B cell (primary cell): ENCODE measurements at regions not wholly inside any gene's neighbourhood (a gene's known extent, or its start where the extent isn't known, plus 50 kb on each side); places are given as distances from the start of the nearest gene placed in this dataset.

ENCODE experiments used
- ATAC-seq: fragments of 200-7000 bp; cut with Tn5 transposase; one replicate; pipeline ENCODE4 v1.10.0; 2021; ENCODE audit warnings: low read depth, mild to moderate bottlenecking, moderate number of reproducible peaks, moderate library complexity
- CTCF ChIA-PET: fragments of 350-600 bp; sonication (Branson Sonifier 250); formaldehyde crosslinking; loops from one replicate; lab custom pipeline; 2021; ENCODE audit warnings: antibody characterized with exemption, inconsistent platforms; lab: Charles Lee
- POLR2A ChIA-PET: fragments of 350-600 bp; sonication (Branson Sonifier 250); formaldehyde crosslinking; loops from one replicate; lab custom pipeline; 2021; ENCODE audit warnings: antibody characterized with exemption; lab: Charles Lee
- DNase-seq: peaks from one replicate; pipeline ENCODE4 v3.0.0; 2013
- H2AFZ ChIP-seq: 2 replicates; pipeline ENCODE4 v1.6.1; 2012; ENCODE audit warnings: mild to moderate bottlenecking, low read depth, low read length; ENCODE audit not compliant: insufficient read depth, poor library complexity, severe bottlenecking
- H3K27ac ChIP-seq, 2 donors: 1 replicate in 1 of 2; 2 replicates in 1 of 2; pipeline ENCODE4 v1.5.1; 2012 to 2013; ENCODE audit warnings: low read length in 2 of 2, mild to moderate bottlenecking in 2 of 2, moderate library complexity in 1 of 2
- H3K27me3 ChIP-seq, 4 experiments: fragments of 200-600 bp in 1 of 4; sonication (generic) in 1 of 4; replicated peaks in 1 of 4; 1 replicate in 2 of 4; 2 replicates in 2 of 4; pipeline versions ENCODE4 v1.6.1 to v1.7.0; 2013 to 2016; ENCODE audit warnings: low read length in 3 of 4, mild to moderate bottlenecking in 2 of 4, mixed read lengths in 1 of 4, moderate library complexity in 1 of 4; ENCODE audit not compliant: insufficient read depth in 4 of 4, control insufficient read depth in 3 of 4; ENCODE audit errors: control extremely low read depth in 1 of 4
- H3K36me3 ChIP-seq, 2 experiments: replicated peaks in 1 of 2; 1 replicate in 1 of 2; 2 replicates in 1 of 2; pipeline versions ENCODE4 v1.6.1 to v1.7.1; 2013; ENCODE audit warnings: low read length in 1 of 2; ENCODE audit not compliant: insufficient read depth in 2 of 2, control insufficient read depth in 1 of 2; ENCODE audit errors: control extremely low read depth in 1 of 2, extremely low read depth in 1 of 2
- H3K4me1 ChIP-seq, 2 donors: fragments of 200-600 bp in 1 of 2; sonication (generic) in 1 of 2; 1 replicate in 1 of 2; 2 replicates in 1 of 2; pipeline versions ENCODE4 v1.5.1 to v1.6.1; 2013 to 2017; ENCODE audit warnings: low read length in 2 of 2; ENCODE audit not compliant: control insufficient read depth in 2 of 2, insufficient read depth in 2 of 2
- H3K4me2 ChIP-seq: replicated peaks from 2 replicates; pipeline ENCODE3; 2012; ENCODE audit warnings: mild to moderate bottlenecking, low read depth, low read length; ENCODE audit not compliant: poor library complexity, severe bottlenecking
- H3K4me3 ChIP-seq, 5 experiments: fragments of 200-600 bp in 1 of 5; sonication (generic) in 1 of 5; 1 replicate in 3 of 5; 2 replicates in 2 of 5; pipeline versions ENCODE4 v1.5.1 to v1.7.0; 2011 to 2016; ENCODE audit warnings: low read length in 4 of 5, mild to moderate bottlenecking in 4 of 5, low read depth in 2 of 5, control low read depth in 1 of 5, moderate library complexity in 1 of 5; ENCODE audit not compliant: insufficient read depth in 1 of 5; ENCODE audit errors: control extremely low read depth in 1 of 5, extremely low read depth in 1 of 5
- H3K79me2 ChIP-seq: fragments of 200-600 bp; sonication (generic); one replicate; pipeline ENCODE4 v1.6.0; 2016; ENCODE audit warnings: low read length; ENCODE audit not compliant: control insufficient read depth, insufficient read depth
- H3K9ac ChIP-seq: fragments of 200-600 bp; sonication (generic); 2 replicates; pipeline ENCODE4 v1.6.1; 2017; ENCODE audit warnings: mild to moderate bottlenecking, low read length, moderate library complexity
- H3K9me3 ChIP-seq, 3 donors: one replicate each; pipeline versions ENCODE4 v1.6.1 to v1.7.1; 2013; ENCODE audit warnings: low read length in 2 of 3; ENCODE audit not compliant: control insufficient read depth in 2 of 3, insufficient read depth in 1 of 3; ENCODE audit errors: control extremely low read depth in 1 of 3
- H4K20me1 ChIP-seq: 2 replicates; pipeline ENCODE4 v1.6.0; 2012; ENCODE audit warnings: mild to moderate bottlenecking, low read length; ENCODE audit not compliant: insufficient read depth, control insufficient read depth, poor library complexity, severe bottlenecking
- H3K27ac Mint-ChIP-seq: one replicate; pipeline ENCODE4 v1.8.0; 2021; ENCODE audit warnings: mixed read lengths
- H3K27me3 Mint-ChIP-seq: one replicate; pipeline ENCODE4 v1.8.0; 2021; ENCODE audit warnings: mixed read lengths
- H3K4me1 Mint-ChIP-seq: one replicate; pipeline ENCODE4 v1.8.0; 2021; ENCODE audit warnings: mixed read lengths
- H3K4me3 Mint-ChIP-seq: one replicate; pipeline ENCODE4 v1.8.0; 2021; ENCODE audit warnings: mixed read lengths
- H3K9me3 Mint-ChIP-seq: one replicate; pipeline ENCODE4 v1.8.0; 2022; ENCODE audit warnings: mixed read lengths; ENCODE audit not compliant: insufficient read depth
- CTCF ChIP-seq: fragments of 200-600 bp; IDR thresholded peaks from one replicate; pipeline ENCODE4 v1.8.0; 2022; ENCODE audit warnings: antibody characterized with exemption, mild to moderate bottlenecking
- EZH2 ChIP-seq: IDR thresholded peaks from 2 replicates; pipeline ENCODE4 v1.6.1; 2012; ENCODE audit warnings: borderline replicate concordance, low read depth, mild to moderate bottlenecking, moderate library complexity, low read length; ENCODE audit not compliant: insufficient read depth, poor library complexity, severe bottlenecking
- WGBS: methylation state at CpG from one replicate; pipeline ENCODE4 v1.1.5; 2013; ENCODE audit warnings: missing lambda C conversion rate; ENCODE audit not compliant: insufficient coverage; 5-methylcytosine and 5-hydroxymethylcytosine counted together
- intact Hi-C: fragments of 100-400 bp; cut with micrococcal nuclease; formaldehyde crosslinking; loops from one replicate; pipeline ENCODE4 v1.10.0; 2022

- Histone ChIP-seq H3K4me2 (no peak overlapping the region), H3K27ac (no peak overlapping the region), H3K9me3 (peaks cover 0 to 3% (median 0%) of the 10 kb centered on the region in 3 donors), H3K9ac (no peak overlapping the region), H3K36me3 (no peaks in the 10 kb centered on the region), H3K4me1 (no peaks in the 10 kb centered on the region), H3K4me3 (no peak overlapping the region), H4K20me1 (no peaks in the 10 kb centered on the region), H3K79me2 (no peaks in the 10 kb centered on the region), H3K27me3 (peaks cover 0 to 5% (median 3%) of the 10 kb centered on the region in 4 experiments), H2AFZ (no peak overlapping the region)
- no peak overlapping the region for H3K4me3 Mint-ChIP-seq
- ChIA-PET POLR2A (no interaction called here), CTCF (no interaction called here)
- H3K4me1 Mint-ChIP-seq, result no peaks in the 10 kb centered on the region
- TF ChIP-seq CTCF (no peak), EZH2 (no peak)
- DNase-seq (no peak), ATAC-seq (no peak)
- intact Hi-C loops, result no loop called here
- no peak overlapping the region for H3K27ac Mint-ChIP-seq
- peaks cover 40% of the 10 kb centered on the region for H3K27me3 Mint-ChIP-seq
- no peaks in the 10 kb centered on the region for H3K9me3 Mint-ChIP-seq
- WGBS, result 45% methylated on average over 2 of the region's 5 CpGs
Measured at GRCh38 chr9:97769208-97769607, 72.1 kb upstream of the XPA start.

- intact Hi-C loops, result no loop called here
- CTCF ChIA-PET, result no interaction called here
- no peaks in the 10 kb centered on the region for H3K79me2 ChIP-seq
- H3K4me1 ChIP-seq, result no peaks in the 10 kb centered on the region
- H3K36me3 ChIP-seq, result no peaks in the 10 kb centered on the region
- no peaks in the 10 kb centered on the region for H4K20me1 ChIP-seq
- Mint-ChIP-seq H3K27ac (no peak overlapping the region), H3K9me3 (no peaks in the 10 kb centered on the region), H3K4me3 (no peak overlapping the region), H3K27me3 (peaks cover 44% of the 10 kb centered on the region), H3K4me1 (no peaks in the 10 kb centered on the region)
- H3K4me2 ChIP-seq, result no peak overlapping the region
- no peak for TF ChIP-seq EZH2
- TF ChIP-seq CTCF, result no peak
- peaks cover 0 to 3% (median 0%) of the 10 kb centered on the region in 3 donors for H3K9me3 ChIP-seq
- H3K9ac ChIP-seq, result no peak overlapping the region
- H2AFZ ChIP-seq, result no peak overlapping the region
- H3K27ac ChIP-seq, result no peak overlapping the region
- WGBS, result 88% methylated on average over 1 of the region's 1 CpG
- H3K4me3 ChIP-seq, result no peak overlapping the region
- ATAC-seq (no peak), DNase-seq (no peak)
- POLR2A ChIA-PET, result no interaction called here
- peaks cover 0 to 12% (median 4%) of the 10 kb centered on the region in 4 experiments for H3K27me3 ChIP-seq
Measured at GRCh38 chr9:97770808-97771372, 73.8 kb upstream of the XPA start.
